D721Med (cell line): ENCODE measurements at regions not wholly inside any gene's neighbourhood (a gene's known extent, or its start where the extent isn't known, plus 50 kb on each side); places are given as distances from the start of the nearest gene placed in this dataset.
"Not testable (repeated sequence)": the region's sequence is repeated elsewhere in the genome, so short reads cannot be mapped to it uniquely, and the experiment has no call there.

Experiments
- DNase-seq: peaks from one replicate; pipeline ENCODE4 v3.0.0; 2011; ENCODE audit warnings: low spot score; ENCODE audit not compliant: insufficient read length
- FAIRE-seq: peaks from 2 replicates; lab custom pipeline; 2011; peaks lifted over from hg19 to GRCh38; lab: Jason Lieb, UNC

DNA sequence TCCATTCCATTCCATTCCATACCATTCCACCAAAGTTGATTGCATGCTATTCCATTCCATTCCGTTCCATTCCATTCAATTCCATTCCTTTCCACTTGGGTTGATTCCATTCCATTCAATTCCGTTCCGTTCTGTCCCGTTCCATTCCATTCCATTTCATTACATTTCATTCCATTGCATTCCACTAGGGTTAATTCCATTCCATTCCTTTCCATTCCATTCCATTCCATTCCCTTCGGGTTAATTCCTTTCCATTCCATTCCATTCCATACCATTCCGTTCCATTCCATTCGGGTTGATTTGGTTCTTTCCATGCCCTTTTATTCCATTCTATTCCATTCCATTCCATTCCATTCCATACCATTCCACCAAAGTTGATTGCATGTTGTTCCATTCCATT is 131.9 kb downstream of the CWH43 start:
- FAIRE-seq, DNase-seq: not testable (repeated sequence)

DNA sequence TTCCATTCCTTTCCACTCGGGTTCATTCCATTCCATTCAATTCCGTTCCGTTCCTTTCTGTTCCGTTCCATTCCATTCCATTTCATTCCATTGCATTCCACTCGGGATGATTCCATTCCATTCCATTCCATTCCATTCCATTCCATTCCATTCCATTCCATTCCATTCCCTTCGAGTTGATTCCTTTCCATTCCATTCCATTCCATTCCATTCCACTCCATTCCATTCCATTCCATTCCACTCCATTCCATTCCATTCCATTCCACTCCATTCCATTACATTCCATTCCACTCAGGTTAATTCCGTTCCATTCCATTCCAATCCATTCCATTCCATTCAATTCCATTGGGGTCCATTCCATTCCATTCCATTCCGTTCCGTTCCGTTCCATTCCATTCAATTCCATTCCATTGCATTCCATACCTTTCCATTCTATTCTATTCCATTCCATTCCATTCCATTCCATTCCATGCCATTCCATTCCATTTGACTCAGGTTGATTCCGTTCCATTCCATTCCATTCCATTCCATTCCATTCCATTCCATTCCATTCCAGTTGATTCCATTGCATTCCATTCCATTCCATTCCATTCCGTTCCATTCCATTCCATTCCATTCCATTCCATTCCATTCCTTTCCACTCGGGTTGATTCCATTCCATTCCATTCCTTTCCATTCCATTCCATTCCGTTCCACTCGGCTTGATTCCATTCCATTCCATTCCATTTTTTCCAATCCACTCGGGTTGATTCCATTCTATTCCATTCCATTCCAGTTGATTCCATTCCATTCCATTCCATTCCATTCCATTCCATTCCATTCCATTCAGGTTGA is 132.5 kb downstream of the CWH43 start:
- DNase-seq, FAIRE-seq: not testable (repeated sequence)

DNA sequence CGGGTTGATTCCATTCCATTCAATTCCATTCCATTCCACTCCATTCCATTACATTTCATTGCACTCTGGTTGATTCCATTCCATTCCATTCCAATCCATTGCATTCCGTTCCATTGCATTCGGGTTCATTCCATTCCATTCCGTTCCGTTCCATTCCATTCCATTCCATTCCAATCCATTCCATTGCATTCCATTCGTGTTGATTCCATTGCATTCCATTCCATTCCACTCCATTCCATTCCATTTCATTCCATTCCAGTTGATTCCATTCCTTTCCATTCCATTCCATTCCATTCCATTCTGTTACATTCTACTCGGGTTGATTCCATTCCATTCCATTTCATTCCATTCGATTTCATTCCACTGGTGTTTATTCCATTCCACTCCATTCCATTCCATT is 133.3 kb downstream of the CWH43 start:
- not testable (repeated sequence) for DNase-seq, FAIRE-seq

DNA sequence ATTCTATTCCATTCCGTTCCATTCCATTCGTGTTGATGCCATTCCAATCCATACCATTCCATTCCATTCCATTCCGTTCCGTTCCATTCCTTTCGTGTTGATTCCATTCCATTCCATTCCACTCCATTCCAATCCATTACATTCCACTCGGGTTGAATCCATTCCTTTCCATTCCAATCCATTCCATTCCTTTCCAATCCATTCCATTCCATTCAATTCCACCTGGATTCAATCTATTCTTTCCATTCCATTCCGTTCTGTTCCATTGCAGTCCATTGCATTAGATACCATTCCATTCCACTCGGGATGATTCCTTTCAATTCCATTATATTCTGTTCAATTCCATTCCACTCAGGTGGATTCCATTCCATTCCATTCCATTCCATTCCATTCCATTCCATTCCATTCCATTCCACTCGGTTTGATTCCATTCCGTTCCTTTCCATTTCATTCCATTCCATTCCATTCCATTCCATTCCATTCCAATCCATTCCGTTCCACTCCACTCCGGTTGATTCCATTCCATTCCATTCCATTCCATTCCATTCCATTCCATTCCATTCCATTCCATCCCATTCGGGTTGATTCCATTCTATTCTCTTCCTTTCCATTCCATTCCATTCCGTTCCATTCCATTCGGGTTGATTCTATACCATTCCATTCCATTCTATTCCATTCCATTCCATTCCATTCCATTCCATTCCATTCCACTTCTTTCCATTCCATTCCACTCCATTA is 134.1 kb downstream of the CWH43 start:
- FAIRE-seq, DNase-seq: not testable (repeated sequence)

DNA sequence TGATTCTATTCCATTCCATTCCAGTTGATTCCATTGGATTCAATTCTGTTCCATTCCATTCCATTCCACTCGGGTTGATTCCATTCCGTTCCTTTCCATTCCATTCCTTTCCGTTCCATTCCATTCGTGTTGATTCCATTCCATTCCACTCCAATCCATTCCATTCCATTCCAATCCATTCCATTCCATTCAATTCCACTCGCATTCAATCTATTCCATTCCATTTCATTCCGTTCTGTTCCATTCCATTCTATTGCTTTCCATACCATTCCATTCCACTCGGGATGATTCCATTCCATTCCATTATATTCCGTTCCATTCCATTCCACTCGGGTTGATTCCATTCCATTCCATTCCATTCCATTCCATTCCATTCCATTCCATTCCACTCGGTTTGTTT is 134.7 kb downstream of the CWH43 start:
- not testable (repeated sequence) for DNase-seq, FAIRE-seq

DNA sequence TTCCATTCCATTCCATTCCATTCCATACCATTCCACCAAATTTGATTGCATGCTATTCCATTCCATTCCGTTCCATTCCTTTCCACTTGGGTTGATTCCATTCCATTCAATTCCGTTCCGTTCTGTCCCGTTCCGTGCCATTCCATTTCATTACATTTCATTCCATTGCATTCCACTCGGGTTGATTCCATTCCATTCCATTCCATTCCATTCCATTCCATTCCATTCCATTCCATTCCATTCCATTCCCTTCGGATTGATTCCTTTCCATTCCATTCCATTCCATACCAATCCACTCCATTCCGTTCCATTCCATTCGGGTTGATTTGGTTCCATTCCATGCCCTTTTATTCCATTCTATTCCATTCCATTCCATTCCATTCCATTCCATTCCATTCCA is 140.4 kb downstream of the CWH43 start:
- not testable (repeated sequence) for FAIRE-seq, DNase-seq

DNA sequence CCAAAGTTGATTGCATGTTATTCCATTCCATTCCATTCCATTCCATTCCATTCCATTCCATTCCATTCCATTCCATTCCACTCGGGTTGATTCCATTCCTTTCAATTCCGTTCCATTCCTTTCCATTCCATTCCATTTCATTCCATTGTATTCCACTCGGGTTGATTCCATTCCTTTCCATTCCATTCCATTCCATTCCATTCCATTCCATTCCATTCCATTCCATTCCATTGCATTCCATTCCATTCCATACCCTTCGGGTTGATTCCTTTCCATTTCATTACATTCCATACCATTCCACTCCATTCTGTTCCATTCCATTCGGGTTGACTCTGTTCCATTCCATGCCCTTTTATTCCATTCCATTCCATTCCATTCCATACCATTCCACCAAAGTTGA is 140.8 kb downstream of the CWH43 start:
- DNase-seq, FAIRE-seq: not testable (repeated sequence)

DNA sequence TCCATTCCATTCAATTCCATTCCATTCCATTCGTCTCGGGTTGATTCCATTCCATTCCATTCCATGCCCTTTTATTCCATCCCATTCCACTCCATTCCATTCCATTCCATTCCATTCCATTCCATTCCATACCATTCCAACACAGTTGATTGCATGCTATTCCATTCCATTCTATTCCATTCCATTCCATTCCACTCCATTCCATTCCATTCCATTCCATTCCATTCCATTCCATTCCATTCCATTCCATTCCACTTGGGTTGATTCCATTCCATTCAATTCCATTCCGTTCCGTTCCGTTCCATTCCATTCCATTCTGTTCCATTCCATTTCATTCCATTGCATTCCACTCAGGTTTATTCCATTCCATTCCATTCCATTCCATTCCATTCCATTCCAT is 143.3 kb downstream of the CWH43 start:
- FAIRE-seq, DNase-seq: not testable (repeated sequence)

DNA sequence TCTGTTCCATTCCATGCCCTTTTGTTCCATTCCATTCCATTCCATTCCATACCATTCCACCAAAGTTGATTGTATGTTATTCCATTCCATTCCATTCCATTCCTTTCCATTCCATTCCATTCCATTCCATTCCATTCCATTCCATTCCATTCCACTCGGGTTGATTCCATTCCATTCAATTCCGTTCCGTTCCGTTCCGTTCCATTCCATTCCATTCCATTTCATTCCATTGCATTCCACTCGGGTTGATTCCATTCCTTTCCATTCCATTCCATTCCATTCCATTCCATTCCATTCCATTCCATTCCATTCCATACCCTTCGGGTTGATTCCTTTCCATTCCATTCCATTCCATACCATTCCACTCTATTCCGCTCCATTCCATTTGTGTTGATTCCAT is 143.8 kb downstream of the CWH43 start:
- FAIRE-seq, DNase-seq: not testable (repeated sequence)

DNA sequence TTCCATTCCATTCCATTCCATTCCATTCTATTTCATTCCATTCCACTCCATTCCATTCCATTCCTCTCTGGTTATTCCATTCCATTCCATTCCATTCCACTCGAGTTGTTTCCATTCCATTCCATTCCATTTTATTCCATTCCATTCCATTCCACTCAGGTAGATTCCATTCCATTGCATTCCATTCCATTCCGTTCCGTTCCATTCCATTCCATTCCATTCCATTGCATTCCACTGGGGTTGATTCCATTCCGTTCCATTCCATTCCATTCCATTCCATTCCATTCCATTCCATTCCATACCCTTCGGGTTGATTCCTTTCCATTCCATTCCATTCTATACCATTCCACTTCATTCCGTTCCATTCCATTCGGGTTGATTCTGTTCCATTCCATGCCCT is 144.6 kb downstream of the CWH43 start:
- not testable (repeated sequence) for FAIRE-seq, DNase-seq

DNA sequence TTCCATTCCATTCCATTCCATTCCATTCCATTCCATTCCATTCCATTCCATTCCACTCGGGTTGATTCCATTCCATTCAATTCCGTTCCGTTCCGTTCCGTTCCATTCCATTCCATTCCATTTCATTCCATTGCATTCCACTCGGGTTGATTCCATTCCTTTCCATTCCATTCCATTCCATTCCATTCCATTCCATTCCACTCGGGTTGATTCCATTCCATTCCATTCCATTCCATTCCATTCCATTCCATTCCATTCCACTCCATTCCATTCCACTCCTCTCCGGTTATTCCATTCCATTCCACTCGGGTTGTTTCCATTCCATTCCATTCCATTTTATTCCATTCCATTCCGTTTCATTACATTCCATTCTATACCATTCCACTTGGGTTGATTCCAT is 151.0 kb downstream of the CWH43 start:
- not testable (repeated sequence) for FAIRE-seq, DNase-seq

DNA sequence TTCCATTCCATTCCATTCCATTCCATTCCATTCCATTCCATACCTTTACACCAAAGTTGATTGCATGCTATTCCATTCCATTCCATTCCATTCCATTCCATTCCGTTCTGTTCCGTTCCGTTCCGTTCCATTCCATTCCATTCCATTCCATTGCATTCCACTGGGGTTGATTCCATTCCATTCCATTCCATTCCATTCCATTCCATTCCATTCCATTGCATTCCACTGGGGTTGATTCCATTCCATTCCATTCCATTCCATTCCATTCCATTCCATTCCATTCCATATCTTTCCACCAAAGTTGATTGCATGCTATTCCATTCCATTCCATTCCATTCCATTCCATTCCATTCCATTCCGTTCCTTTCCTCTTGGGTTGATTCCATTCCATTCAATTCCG is 151.9 kb downstream of the CWH43 start:
- not testable (repeated sequence) for FAIRE-seq, DNase-seq

DNA sequence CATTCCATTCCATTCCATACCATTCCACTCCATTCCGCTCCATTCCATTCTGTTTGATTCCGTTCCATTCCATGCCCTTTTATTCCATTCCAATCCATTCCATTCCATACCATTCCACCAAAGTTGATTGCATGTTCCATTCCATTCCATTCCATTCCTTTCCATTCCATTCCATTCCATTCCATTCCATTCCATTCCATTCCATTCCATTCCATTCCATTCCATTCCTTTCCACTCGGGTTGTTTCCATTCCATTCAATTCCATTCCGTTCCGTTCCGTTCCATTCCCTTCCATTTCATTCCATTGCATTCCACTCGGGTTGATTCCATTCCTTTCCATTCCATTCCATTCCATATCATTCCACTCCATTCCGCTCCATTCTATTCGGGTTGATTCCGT is 152.7 kb downstream of the CWH43 start:
- not testable (repeated sequence) for DNase-seq, FAIRE-seq

DNA sequence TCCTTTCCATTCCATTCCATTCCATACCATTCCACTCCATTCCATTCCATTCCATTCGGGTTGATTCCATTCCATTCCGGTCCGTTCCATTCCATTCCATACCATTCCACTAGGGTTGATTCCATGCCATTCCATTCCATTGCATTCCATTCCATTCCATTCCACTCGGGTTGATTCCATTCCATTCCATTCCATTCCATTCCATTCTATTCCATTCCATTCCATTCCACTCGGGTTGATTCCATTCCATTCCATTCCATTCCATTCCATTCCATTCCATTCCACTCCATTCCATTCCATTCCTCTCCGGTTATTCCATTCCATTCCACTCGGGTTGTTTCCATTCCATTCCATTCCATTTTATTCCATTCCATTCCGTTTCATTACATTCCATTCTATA is 153.4 kb downstream of the CWH43 start:
- DNase-seq, FAIRE-seq: not testable (repeated sequence)

DNA sequence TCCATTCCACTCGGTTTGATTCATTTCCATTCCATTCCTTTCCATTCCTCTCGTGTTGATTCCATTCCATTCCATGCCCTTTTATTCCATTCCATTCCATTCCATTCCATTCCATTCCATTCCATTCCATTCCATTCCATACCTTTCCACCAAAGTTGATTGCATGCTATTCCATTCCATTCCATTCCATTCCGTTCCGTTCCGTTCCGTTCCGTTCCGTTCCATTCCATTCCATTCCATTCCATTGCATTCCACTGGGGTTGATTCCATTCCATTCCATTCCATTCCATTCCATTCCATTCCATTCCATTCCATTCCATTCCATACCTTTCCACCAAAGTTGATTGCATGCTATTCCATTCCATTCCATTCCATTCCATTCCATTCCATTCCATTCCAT is 154.3 kb downstream of the CWH43 start:
- not testable (repeated sequence) for DNase-seq, FAIRE-seq

DNA sequence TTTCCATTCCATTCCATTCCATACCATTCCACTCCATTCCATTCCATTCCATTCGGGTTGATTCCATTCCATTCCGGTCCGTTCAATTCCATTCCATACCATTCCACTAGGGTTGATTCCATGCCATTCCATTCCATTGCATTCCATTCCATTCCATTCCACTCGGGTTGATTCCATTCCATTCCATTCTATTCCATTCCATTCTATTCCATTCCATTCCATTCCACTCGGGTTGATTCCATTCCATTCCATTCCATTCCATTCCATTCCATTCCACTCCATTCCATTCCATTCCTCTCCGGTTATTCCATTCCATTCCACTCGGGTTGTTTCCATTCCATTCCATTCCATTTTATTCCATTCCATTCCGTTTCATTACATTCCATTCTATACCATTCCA is 155.9 kb downstream of the CWH43 start:
- DNase-seq, FAIRE-seq: not testable (repeated sequence)

DNA sequence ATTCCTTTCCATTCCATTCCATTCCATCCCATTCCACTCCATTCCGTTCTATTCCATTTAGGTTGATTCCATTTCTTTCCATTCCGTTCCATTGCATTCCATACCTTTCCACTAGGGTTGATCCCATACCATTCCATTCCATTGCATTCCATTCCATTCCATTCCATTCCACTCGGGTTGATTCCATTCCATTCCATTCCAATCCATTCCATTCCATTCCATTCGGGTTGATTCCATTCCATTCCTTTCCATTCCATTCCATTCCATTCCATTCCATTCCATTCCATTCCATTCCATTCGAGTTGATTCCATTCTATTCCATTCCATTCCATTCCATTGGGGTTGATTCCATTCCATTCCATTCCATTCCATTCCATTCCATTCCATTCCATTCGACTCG is 161.1 kb downstream of the CWH43 start:
- not testable (repeated sequence) for FAIRE-seq, DNase-seq

DNA sequence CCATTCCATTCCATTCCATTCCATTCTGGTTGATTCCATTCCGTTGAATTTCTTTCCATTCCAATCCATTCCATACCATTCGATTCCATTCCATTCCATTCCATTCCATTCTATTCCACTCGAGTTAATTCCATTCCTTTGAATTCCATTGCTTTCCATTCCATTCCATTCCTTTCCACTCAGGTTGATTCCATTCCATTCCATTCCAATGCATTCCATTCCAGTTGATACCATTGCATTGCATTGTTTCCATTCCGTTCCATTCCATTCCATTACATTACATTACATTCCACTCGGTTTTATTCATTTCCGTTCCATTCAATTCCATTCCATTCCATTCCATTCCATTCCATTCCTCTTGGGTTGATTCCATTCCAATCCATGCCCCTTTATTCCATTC is 161.5 kb downstream of the CWH43 start:
- not testable (repeated sequence) for FAIRE-seq, DNase-seq

DNA sequence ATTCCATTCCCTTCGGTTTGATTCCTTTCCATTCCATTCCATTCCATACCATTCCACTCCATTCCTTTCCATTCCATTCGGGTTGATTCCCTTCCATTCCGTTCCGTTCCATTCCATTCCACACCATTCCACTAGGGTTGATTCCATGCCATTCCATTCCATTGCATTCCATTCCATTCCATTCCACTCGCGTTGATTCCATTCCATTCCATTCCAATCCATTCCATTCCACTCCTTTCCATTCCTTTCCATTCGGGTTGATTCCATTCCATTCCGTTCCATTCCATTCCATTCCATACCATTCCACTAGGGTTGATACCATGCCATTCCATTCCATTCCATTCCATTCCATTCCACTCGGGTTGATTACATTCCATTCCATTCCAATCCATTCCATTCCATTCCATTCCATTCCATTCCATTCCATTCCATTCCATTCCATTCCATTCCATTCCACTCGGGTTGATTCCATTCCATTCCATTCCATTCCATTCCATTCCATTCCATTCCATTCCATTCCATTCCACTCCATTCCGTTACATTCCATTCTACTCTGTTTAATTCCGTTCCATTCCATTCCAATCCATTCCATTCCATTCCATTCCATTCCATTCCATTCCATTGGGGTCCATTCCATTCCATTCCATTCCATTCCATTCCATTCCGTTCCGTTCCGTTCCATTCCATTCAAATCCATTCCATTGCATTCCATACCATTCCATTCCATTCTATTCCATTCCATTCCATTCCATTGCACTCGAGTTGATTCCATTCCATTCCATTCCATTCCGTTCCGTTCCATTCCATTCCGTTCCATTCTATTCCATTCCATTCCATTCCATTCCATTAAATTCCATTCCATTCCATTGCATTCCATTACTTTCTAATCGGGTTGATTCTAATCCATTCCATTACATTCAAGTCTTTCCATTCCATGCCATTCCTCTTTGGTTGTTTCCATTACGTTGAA is 163.2 kb downstream of the CWH43 start:
- not testable (repeated sequence) for DNase-seq, FAIRE-seq
